Right atrium auricular region (tissue), 2 donors: ENCODE measurements at regions not wholly inside any gene's neighbourhood (a gene's known extent, or its start where the extent isn't known, plus 50 kb on each side); places are given as distances from the start of the nearest gene placed in this dataset.

ENCODE experiments used
- DNase-seq: peaks from one replicate; pipeline ENCODE4 v3.0.0-alpha.2; 2019; ENCODE audit warnings: low spot score
- H3K27ac ChIP-seq, 2 donors: fragments of 200-600 bp; sonication (generic); 1 replicate in 1 of 2; 2 replicates in 1 of 2; pipeline ENCODE4 v1.5.1; 2016 to 2019
- H3K27me3 ChIP-seq, 2 donors: fragments of 200-600 bp; sonication (generic); one replicate each; pipeline versions ENCODE4 v1.5.1 to v1.6.0; 2017 to 2019
- H3K36me3 ChIP-seq: fragments of 200-600 bp; sonication (generic); one replicate; pipeline ENCODE4 v1.5.1; 2016
- H3K4me1 ChIP-seq, 2 donors: fragments of 200-600 bp; sonication (generic); one replicate each; pipeline versions ENCODE4 v1.5.1 to v1.6.0; 2017 to 2019
- H3K4me3 ChIP-seq, 2 donors: fragments of 200-600 bp; sonication (generic); 1 replicate in 1 of 2; 2 replicates in 1 of 2; pipeline ENCODE4 v1.5.1; 2017 to 2019; ENCODE audit warnings: mild to moderate bottlenecking in 1 of 2, moderate library complexity in 1 of 2
- H3K9me3 ChIP-seq, 2 donors: fragments of 200-600 bp; sonication (generic); one replicate each; pipeline ENCODE4 v1.5.1; 2019
- TF ChIP-seq, protein P1 (sequence below), 2 donors: fragments of 200-600 bp; sonication (generic); IDR thresholded peaks; one replicate each; pipeline ENCODE4 v1.5.1; 2019; ENCODE audit warnings: antibody characterized with exemption in 2 of 2

DNA sequence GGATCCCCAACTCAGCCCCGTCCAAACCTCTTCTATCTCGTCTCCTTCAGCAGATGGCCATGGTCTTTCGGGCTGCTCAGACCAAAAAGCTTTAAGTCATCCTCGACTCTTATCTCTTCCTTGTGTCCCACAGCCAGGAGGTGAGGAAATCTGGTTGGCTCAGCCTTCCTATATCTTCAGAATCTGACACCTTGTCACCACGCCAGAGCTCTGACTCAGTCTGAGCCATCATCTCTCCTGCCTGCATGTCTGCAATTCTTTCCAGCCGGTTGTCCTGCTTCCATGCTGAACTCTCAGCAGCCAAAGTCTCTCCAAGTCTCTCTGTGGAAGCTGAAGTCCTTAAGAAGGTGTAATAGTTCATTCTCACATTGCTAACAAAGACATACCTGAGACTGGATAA is 419.3 kb upstream of the ADAMTS16 start:
- no peaks in the 10 kb centered on the region for H3K27me3 ChIP-seq
- H3K27ac ChIP-seq: no peak overlapping the region
- H3K4me1 ChIP-seq: no peaks in the 10 kb centered on the region
- H3K4me3 ChIP-seq: no peak overlapping the region
- H3K36me3 ChIP-seq: no peaks in the 10 kb centered on the region
- TF ChIP-seq, protein P1, sequence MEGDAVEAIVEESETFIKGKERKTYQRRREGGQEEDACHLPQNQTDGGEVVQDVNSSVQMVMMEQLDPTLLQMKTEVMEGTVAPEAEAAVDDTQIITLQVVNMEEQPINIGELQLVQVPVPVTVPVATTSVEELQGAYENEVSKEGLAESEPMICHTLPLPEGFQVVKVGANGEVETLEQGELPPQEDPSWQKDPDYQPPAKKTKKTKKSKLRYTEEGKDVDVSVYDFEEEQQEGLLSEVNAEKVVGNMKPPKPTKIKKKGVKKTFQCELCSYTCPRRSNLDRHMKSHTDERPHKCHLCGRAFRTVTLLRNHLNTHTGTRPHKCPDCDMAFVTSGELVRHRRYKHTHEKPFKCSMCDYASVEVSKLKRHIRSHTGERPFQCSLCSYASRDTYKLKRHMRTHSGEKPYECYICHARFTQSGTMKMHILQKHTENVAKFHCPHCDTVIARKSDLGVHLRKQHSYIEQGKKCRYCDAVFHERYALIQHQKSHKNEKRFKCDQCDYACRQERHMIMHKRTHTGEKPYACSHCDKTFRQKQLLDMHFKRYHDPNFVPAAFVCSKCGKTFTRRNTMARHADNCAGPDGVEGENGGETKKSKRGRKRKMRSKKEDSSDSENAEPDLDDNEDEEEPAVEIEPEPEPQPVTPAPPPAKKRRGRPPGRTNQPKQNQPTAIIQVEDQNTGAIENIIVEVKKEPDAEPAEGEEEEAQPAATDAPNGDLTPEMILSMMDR (IDR thresholded peaks at IDR 0.05): no peak
- DNase-seq: no peak
- no peaks in the 10 kb centered on the region for H3K9me3 ChIP-seq

DNA sequence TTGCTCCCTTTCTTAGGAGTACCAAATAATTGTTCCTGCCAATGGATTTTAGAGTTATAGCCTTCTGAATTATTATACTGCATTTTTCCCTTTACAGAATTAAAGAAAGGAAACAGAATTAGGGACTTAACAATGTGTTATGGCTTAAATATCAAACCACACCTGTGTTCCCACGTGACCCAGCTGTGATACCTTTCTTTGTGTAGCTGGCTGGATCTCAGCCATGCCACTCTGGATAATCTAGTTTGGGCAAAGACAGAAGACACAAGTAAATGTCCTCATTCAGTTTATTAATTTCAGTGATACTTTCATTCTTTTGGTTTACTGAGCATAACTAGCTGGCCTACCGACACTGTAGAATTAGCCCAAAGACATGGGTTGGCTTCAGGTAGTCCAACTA is 417.2 kb upstream of the ADAMTS16 start:
- H3K4me3 ChIP-seq: no peak overlapping the region
- no peak overlapping the region for H3K27ac ChIP-seq
- H3K4me1 ChIP-seq: no peaks in the 10 kb centered on the region
- TF ChIP-seq, protein P1 (IDR thresholded peaks at IDR 0.05): no peak
- H3K27me3 ChIP-seq: no peaks in the 10 kb centered on the region
- H3K36me3 ChIP-seq: no peaks in the 10 kb centered on the region
- no peak for DNase-seq
- no peaks in the 10 kb centered on the region for H3K9me3 ChIP-seq

DNA sequence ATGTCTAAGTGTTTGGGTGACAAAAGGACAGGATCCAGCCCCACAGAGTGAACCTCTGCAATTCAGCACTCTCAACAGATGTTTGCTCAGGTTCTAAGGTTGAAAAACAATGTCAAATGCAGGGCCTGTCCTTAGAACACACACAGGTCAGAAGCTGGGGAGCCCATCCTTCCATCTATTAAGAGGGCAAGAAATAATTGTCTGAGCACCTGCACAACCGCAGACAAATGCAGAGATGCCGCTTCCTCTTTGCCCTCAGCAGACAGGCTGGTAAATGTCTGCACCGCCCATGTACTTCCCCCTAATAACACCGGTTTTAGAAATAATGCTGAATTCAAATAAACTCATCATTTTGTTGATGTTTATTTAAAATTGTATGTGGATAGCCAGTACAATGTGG is 414.5 kb upstream of the ADAMTS16 start:
- Histone ChIP-seq H3K27ac (no peak overlapping the region), H3K27me3 (no peaks in the 10 kb centered on the region), H3K36me3 (no peaks in the 10 kb centered on the region), H3K4me1 (no peaks in the 10 kb centered on the region), H3K4me3 (no peak overlapping the region), H3K9me3 (no peaks in the 10 kb centered on the region)
- TF ChIP-seq, protein P1 (IDR thresholded peaks at IDR 0.05): no peak
- DNase-seq: no peak

DNA sequence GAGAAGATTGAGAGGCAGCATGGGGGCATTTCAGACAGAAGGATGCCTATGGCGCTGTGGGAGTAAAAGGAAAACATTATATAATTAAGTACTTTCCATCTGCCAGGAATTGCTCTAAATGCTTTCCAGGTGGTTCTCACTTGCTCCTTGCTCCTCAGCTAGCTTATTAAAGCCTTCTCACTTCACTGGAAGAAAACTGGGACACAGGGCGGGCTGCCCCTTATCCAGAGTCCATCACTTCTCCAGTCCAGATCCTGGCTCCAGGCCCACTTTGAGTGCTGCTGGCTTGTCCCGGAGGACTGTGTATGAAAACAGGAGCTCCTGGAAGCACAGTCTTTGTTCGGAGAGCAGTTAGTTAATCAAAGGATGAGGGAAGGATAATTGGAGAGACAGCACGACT is 409.9 kb upstream of the ADAMTS16 start:
- H3K4me1 ChIP-seq: no peaks in the 10 kb centered on the region
- H3K27ac ChIP-seq: no peak overlapping the region
- no peaks in the 10 kb centered on the region for H3K36me3 ChIP-seq
- H3K4me3 ChIP-seq: no peak overlapping the region
- no peak for DNase-seq
- no peaks in the 10 kb centered on the region for H3K9me3 ChIP-seq
- TF ChIP-seq, protein P1 (IDR thresholded peaks at IDR 0.05): no peak
- H3K27me3 ChIP-seq: no peaks in the 10 kb centered on the region

DNA sequence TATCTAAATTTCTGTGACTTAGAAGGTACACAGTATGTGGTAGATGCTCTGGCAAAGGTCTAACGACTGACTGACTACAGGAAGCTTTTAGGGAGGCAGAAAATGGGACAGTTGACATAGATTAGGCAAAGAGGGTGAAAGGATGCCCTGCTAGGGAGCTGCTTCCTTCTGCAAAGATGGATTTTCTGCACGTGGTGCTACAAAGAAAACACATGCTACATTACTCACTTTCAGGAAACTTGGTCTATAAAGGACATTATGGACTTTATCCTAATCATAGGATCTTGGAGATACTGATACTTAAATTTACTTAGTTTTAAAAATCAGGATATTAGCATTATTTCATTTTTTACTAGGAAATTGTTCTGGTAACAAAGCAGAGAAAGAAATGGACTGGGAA is 405.8 kb upstream of the ADAMTS16 start:
- Histone ChIP-seq H3K9me3 (no peaks in the 10 kb centered on the region), H3K36me3 (no peaks in the 10 kb centered on the region), H3K27ac (no peak overlapping the region), H3K4me3 (no peak overlapping the region), H3K27me3 (no peaks in the 10 kb centered on the region), H3K4me1 (no peaks in the 10 kb centered on the region)
- DNase-seq: no peak
- TF ChIP-seq, protein P1 (IDR thresholded peaks at IDR 0.05): no peak

DNA sequence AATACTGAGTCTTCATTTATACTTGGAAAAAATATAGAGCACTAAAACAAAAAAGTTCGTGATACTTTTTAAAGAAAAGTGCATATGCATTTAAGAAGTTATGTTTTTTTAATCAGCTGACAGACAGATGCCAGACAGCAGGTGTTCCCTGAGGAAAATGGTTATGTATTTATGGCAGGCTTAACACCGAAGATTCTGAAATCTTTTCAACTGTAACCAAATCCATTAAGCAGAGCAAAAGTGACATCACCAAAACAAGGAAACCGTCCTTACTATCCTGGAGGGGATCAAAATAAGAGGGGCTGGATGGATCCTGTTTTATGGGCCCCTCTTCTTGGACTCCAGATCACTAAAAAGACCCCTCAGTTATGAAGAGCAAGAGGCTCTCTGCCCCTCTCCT is 404.9 kb upstream of the ADAMTS16 start:
- Histone ChIP-seq H3K9me3 (no peaks in the 10 kb centered on the region), H3K4me3 (no peak overlapping the region), H3K27me3 (no peaks in the 10 kb centered on the region), H3K4me1 (no peaks in the 10 kb centered on the region), H3K27ac (no peak overlapping the region), H3K36me3 (no peaks in the 10 kb centered on the region)
- TF ChIP-seq, protein P1 (IDR thresholded peaks at IDR 0.05): no peak
- DNase-seq: no peak
